ENCODE measurements at regions not wholly inside any gene's neighbourhood (a gene's known extent, or its start where the extent isn't known, plus 50 kb on each side); places are given as distances from the start of the nearest gene placed in this dataset.

DNA sequence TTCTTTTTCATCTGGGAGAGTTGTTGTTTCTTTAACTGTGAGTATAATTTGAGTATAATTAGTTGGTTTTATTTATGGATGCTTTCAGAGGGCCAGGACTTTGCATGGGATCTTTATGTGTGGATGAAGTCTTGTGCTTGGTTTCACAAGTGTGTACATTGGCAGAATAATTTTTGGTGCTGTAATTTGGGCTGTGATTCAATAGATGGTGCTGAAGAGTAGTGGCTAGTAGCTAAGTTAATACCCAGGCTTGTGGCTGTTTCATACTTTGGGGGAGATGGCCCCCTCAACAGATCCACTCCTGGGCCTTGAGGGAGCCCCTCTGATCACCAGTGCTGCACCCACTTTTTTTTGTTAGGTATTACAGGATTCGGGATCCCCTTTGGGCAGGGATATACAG lies 1142.4 kb downstream of the SLITRK1 start:
- in situ Hi-C loops (cut with MboI; ENCODE audit: low sequenced_read_pairs), result no loop called here

DNA sequence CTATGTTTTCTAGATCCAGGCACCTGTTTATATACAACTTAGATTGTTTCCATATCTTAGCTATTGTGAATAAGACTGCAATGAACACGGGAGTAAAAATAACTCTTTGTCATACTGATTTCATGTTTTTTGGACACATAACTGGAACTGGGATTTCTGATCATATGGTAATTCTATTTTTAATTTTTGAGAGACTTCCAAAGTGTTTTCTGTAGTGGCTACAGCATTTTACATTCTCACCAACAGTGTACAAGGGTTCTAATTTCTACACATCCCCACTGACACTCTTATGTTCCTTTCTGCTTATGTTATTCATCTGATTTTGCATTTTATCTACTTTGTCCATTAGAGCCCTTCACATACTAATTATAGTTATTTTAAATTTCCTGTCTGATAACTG lies 1152.9 kb downstream of the SLITRK1 start:
- in situ Hi-C loops (cut with MboI; ENCODE audit: low sequenced_read_pairs), result no loop called here

- in situ Hi-C loops (cut with MboI; ENCODE audit: low sequenced_read_pairs), result no loop called here
These were observed 1161.3 kb downstream of the SLITRK1 start for GRCh38 chr13:82720986-82721385.

DNA sequence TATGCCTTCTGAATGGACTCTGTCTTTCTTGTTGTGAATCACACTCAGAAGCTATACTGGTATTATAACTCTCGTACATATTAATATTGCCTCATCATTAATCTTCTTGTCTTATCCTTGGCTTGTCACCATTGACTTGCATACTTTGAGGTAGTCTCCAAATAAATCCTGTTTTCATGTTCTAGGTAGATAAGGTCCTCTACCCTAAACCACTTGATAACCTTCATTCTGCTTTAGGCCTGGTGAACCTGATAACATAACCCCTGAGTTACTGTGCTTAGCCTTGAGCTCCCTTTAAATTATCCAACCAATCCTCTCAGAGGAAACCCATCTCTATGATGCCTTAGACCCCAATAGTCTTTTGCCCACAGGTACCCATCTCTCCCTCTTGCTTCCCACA lies 1162.3 kb downstream of the SLITRK1 start:
- in situ Hi-C loops (cut with MboI; ENCODE audit: low sequenced_read_pairs), result no loop called here

GRCh38 chr13:82717249-82717648 lies 1165.0 kb downstream of the SLITRK1 start:
- in situ Hi-C loops (cut with MboI; ENCODE audit: low sequenced_read_pairs), result no loop called here

GRCh38 chr13:82713687-82714405 lies 1168.4 kb downstream of the SLITRK1 start:
- in situ Hi-C loops (cut with MboI; ENCODE audit: low sequenced_read_pairs), result no loop called here

GRCh38 chr13:82702513-82702912 lies 1179.8 kb downstream of the SLITRK1 start:
- in situ Hi-C loops (cut with MboI; ENCODE audit: low sequenced_read_pairs), result no loop called here

GRCh38 chr13:82701020-82701419 lies 1181.3 kb downstream of the SLITRK1 start:
- in situ Hi-C loops (cut with MboI; ENCODE audit: low sequenced_read_pairs), result no loop called here

DNA sequence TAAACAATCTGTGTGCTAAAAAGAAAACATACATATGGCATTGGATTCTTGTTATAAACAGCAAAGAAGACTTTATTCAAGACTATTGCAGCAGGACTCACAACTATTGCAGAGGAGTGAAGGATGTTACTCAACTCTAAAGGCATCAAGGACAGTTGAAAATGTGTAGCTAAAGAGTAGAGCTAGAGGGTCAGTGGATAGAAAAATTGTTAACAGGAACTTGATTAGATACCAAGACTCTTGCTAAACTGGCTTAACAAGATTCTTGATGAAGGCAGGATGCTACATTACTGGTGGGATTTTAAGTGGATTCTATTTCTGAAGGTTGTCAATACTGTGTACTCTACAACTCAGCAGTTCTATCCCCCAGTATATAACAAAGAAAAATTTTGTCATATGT lies 1183.3 kb downstream of the SLITRK1 start:
- in situ Hi-C loops (cut with MboI; ENCODE audit: low sequenced_read_pairs), result no loop called here

DNA sequence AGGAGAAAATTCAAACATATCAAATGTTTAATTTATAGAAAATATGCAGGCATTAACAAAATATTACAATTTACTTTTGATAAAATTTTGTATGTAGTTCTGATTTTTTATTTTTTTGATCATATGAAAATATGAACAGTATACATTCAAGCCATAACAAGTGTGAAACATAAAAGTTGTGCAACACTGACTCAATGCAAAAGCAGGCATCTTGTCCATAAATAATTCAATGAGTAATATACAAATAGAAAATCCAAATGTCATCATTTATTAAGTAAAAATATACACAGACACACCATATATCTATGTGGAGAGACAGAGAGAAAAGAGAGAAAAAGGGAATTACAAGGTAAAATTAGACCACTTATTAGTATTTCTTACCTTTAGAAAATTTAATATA lies 1183.9 kb downstream of the SLITRK1 start:
- in situ Hi-C loops (cut with MboI; ENCODE audit: low sequenced_read_pairs), result no loop called here

DNA sequence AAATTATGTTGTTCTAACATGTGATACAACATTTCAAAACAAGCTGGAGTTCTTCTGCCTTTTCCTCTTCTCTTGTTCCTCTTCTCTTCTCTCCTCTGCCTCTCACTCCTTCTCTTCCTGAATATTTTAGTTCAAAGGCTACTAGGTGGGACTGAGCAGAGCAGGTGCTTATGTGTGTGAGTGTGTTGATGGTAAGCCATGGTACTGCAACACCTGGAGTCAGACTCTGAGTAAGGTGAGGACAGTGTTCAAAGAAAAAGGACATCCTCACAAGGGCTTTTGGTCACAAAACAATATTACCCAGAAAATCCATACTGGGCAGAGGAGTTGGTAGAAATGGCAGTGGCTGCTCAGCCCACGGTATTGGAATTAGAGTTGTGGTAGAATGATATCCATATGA lies 1188.7 kb downstream of the SLITRK1 start:
- in situ Hi-C loops (cut with MboI; ENCODE audit: low sequenced_read_pairs), result no loop called here

- in situ Hi-C loops (cut with MboI; ENCODE audit: low sequenced_read_pairs), result no loop called here
These were observed 1193.8 kb downstream of the SLITRK1 start for GRCh38 chr13:82688400-82688994.

GRCh38 chr13:82687884-82688283 lies 1194.4 kb downstream of the SLITRK1 start:
- in situ Hi-C loops (cut with MboI; ENCODE audit: low sequenced_read_pairs), result no loop called here

- in situ Hi-C loops (cut with MboI; ENCODE audit: low sequenced_read_pairs), result no loop called here
These were observed 1200.7 kb downstream of the SLITRK1 start for GRCh38 chr13:82681535-82681934.

DNA sequence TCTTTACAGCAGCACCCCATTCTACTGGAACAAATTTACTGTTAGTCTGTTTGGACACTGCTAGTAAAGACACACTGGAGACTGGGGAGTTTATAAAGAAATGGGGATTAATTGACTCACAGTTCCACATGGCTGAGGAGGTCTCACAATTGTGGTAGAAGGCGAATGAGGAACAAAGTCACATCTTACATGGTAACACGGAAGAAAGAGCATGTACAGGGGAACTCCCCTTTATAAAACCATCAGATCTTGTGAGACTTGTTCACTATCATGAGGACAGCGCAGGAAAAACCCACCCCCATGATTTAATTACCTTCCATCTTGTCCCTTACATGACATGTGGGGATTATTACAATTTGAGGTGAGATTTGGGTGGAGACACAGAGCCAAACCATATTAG lies 1204.2 kb downstream of the SLITRK1 start:
- in situ Hi-C loops (cut with MboI; ENCODE audit: low sequenced_read_pairs), result no loop called here

GRCh38 chr13:82675024-82675423 lies 1207.2 kb downstream of the SLITRK1 start:
- in situ Hi-C loops (cut with MboI; ENCODE audit: low sequenced_read_pairs), result no loop called here

DNA sequence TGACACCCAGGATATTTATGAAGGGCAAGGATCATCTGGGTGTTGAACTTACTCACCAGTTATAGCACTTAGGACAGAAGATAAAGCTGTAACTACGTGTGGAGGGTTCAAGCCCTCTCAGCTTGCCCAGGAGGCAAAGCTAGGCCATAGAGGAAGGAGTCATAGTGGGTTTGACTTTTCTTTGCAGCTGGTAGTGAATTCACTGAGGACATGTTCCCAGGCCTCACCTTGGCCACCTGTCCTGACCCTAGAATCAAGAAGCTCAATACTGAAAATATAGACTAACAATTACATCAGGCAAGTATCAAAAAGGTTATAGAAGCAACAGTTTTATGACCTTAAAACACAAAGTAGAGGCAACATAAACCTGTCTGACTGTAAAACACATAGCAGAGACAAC lies 1207.7 kb downstream of the SLITRK1 start:
- in situ Hi-C loops (cut with MboI; ENCODE audit: low sequenced_read_pairs), result no loop called here

- in situ Hi-C loops (cut with MboI; ENCODE audit: low sequenced_read_pairs), result no loop called here
These were observed 1210.0 kb downstream of the SLITRK1 start for GRCh38 chr13:82672248-82672647.

DNA sequence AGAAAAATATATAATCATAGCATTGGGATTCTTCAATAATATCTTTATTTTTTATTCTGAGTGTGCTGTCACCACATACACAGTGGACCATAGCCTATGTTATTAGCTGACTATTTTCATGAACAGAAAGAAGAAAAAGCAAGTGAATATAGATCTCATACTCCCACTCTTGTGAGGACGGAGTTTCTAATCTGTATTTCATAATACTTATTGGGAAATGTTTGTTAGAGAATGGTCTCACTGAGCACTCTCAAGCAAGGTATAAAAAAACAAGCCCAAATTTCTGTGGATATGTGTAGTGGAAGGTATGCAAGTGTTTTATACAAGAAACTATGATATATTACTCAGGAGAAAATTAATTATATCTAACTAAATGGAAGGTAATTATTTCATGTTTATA lies 1218.1 kb downstream of the SLITRK1 start:
- in situ Hi-C loops (cut with MboI; ENCODE audit: low sequenced_read_pairs), result no loop called here

DNA sequence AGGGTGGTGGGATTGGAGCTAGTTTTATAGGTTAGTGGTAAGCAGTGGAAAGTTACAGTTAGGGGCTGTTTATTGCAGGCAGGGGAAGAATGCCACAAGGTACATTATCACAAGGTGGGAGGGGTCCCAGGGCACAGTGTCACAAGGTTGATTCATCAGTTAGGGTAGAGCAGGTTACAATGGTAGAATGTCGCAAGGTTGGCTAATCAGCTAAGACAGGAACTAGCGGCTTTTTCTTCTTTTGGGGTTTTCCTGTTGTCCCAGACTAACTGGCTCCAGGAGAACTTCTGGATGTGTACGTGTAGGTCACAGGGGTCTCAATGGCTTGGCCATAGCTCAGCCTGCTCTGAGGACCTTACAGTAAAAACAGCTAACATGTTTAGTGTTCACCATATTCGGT lies 1221.1 kb downstream of the SLITRK1 start:
- in situ Hi-C loops (cut with MboI; ENCODE audit: low sequenced_read_pairs), result no loop called here

- in situ Hi-C loops (cut with MboI; ENCODE audit: low sequenced_read_pairs), result no loop called here
These were observed 1223.5 kb downstream of the SLITRK1 start for GRCh38 chr13:82658811-82659210.

DNA sequence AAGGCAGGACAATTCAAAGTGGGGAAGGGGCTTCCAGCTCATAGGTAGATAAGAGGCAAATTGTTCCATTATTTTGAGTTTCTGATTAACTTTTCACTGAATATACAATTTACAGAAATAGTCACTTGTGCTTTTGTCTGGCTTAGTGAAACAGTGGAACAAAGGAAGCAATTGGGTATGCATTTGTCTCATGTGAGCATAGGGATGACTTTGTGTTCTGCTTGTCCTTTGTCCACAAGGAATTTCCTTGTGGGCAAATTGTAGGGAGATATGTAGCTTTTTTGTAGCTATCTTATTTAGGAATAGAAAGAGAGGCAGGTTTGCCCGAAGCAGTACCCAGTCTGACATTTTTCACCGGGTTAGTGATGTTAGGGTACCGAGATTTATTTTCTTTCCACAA lies 1224.8 kb downstream of the SLITRK1 start:
- in situ Hi-C loops (cut with MboI; ENCODE audit: low sequenced_read_pairs), result no loop called here
